ENCODE measurements at regions not wholly inside any gene's neighbourhood (a gene's known extent, or its start where the extent isn't known, plus 50 kb on each side); places are given as distances from the start of the nearest gene placed in this dataset.

GRCh38 chr15:35654332-35654731, 108.4 kb upstream of the DPH6 start:
- TF ChIP-seq POLR2A (IDR thresholded peaks at IDR 0.05) (no peak), CTCF (IDR thresholded peaks at IDR 0.05) (no peak), EP300 (IDR thresholded peaks at IDR 0.05) (no peak)
